H1 (cell line): ENCODE measurements at regions not wholly inside any gene's neighbourhood (a gene's known extent, or its start where the extent isn't known, plus 50 kb on each side); places are given as distances from the start of the nearest gene placed in this dataset.

Experiments
- CTCF ChIA-PET: fragments of 300-600 bp; sonication (Branson Sonifier 250); formaldehyde crosslinking; loops from one replicate; lab custom pipeline; 2021; ENCODE audit not compliant: partially characterized antibody; lab: Charles Lee
- POLR2A ChIA-PET: fragments of 300-600 bp; sonication (Branson Sonifier 250); formaldehyde crosslinking; loops from one replicate; lab custom pipeline; 2021; ENCODE audit warnings: inconsistent platforms; ENCODE audit not compliant: partially characterized antibody; lab: Charles Lee
- DNase-seq, 2 experiments: peaks; one replicate each; pipeline versions ENCODE4 v3.0.0 to v3.0.0-alpha.2; 2010 to 2022; ENCODE audit warnings: low spot score in 2 of 2, low read depth in 1 of 2, mixed read lengths in 1 of 2
- FAIRE-seq: peaks from 2 replicates; lab custom pipeline; 2011; peaks lifted over from hg19 to GRCh38; lab: Jason Lieb, UNC
- H2AFZ ChIP-seq: 2 replicates; pipeline ENCODE4 v1.8.1; 2012; ENCODE audit warnings: low read length, inconsistent platforms
- H2AK5ac ChIP-seq: 2 replicates; pipeline ENCODE4 v1.6.1; 2013; ENCODE audit warnings: low read depth, low read length
- H2BK120ac ChIP-seq: replicated peaks from 2 replicates; pipeline ENCODE3; 2013; ENCODE audit warnings: low read depth, low read length, inconsistent platforms
- H2BK12ac ChIP-seq: 2 replicates; pipeline ENCODE4 v1.6.1; 2013; ENCODE audit warnings: low read depth, low read length
- H2BK15ac ChIP-seq: 2 replicates; pipeline ENCODE4 v1.6.1; 2013; ENCODE audit warnings: low read length
- H2BK20ac ChIP-seq: 2 replicates; pipeline ENCODE4 v1.6.1; 2013; ENCODE audit warnings: low read length
- H2BK5ac ChIP-seq: 2 replicates; pipeline ENCODE4 v1.6.1; 2013; ENCODE audit warnings: low read depth, low read length
- H3K14ac ChIP-seq: 2 replicates; pipeline ENCODE4 v1.6.1; 2013; ENCODE audit warnings: inconsistent platforms; ENCODE audit not compliant: insufficient read length
- H3K18ac ChIP-seq: 2 replicates; pipeline ENCODE4 v1.6.1; 2013; ENCODE audit warnings: low read length; ENCODE audit errors: extremely low read depth
- H3K23ac ChIP-seq: 2 replicates; pipeline ENCODE4 v1.6.1; 2013; ENCODE audit warnings: inconsistent platforms; ENCODE audit not compliant: insufficient read length
- H3K23me2 ChIP-seq: 2 replicates; pipeline ENCODE4 v1.6.1; 2013; ENCODE audit warnings: low read depth, low read length
- H3K27ac ChIP-seq: 2 replicates; pipeline ENCODE4 v1.6.1; 2011; ENCODE audit warnings: low read depth, low read length, inconsistent platforms
- H3K27me3 ChIP-seq, 4 experiments: replicated peaks in 1 of 4; 1 replicate in 1 of 4; 2 replicates in 3 of 4; pipeline versions ENCODE4 v1.6.1 to v1.8.1; 2011 to 2013; ENCODE audit warnings: low read length in 3 of 4, mild to moderate bottlenecking in 3 of 4, inconsistent platforms in 2 of 4, mixed read lengths in 2 of 4, moderate library complexity in 1 of 4; ENCODE audit not compliant: control insufficient read depth in 3 of 4, insufficient read depth in 3 of 4; ENCODE audit errors: extremely low read depth in 1 of 4
- H3K36me3 ChIP-seq, 4 experiments: 2 replicates each; pipeline versions ENCODE4 v1.6.1 to v1.8.1; 2011 to 2013; ENCODE audit warnings: mild to moderate bottlenecking in 4 of 4, low read length in 3 of 4, moderate library complexity in 2 of 4, control low read depth in 1 of 4, inconsistent platforms in 1 of 4; ENCODE audit not compliant: insufficient read depth in 4 of 4, control insufficient read depth in 2 of 4
- H3K4ac ChIP-seq: replicated peaks from 2 replicates; pipeline ENCODE3; 2013; ENCODE audit warnings: low read length, low read depth, mixed read lengths, inconsistent platforms; ENCODE audit not compliant: insufficient read length
- H3K4me1 ChIP-seq, 4 experiments: replicated peaks in 1 of 4; 1 replicate in 1 of 4; 2 replicates in 3 of 4; pipeline versions ENCODE4 v1.6.1 to v1.8.1; 2011 to 2013; ENCODE audit warnings: low read length in 3 of 4, inconsistent platforms in 2 of 4, mixed read lengths in 1 of 4; ENCODE audit not compliant: insufficient read depth in 4 of 4, control insufficient read depth in 3 of 4
- H3K4me2 ChIP-seq, 2 experiments: 2 replicates each; pipeline versions ENCODE4 v1.6.1 to v1.8.1; 2011 to 2013; ENCODE audit warnings: low read depth in 2 of 2, low read length in 2 of 2, control low read depth in 1 of 2, inconsistent platforms in 1 of 2, mild to moderate bottlenecking in 1 of 2; ENCODE audit not compliant: insufficient read depth in 1 of 2
- H3K4me3 ChIP-seq, 4 experiments: fragments of 200-600, 300-600 bp in 1 of 4; sonication (generic), shearing (Covaris generic), sonication (Bioruptor Twin) in 1 of 4; 2 replicates each; pipeline versions ENCODE4 v1.5.1 to v1.8.1; 2011 to 2016; ENCODE audit warnings: low read length in 4 of 4, low read depth in 3 of 4, control low read depth in 2 of 4, inconsistent platforms in 2 of 4, mild to moderate bottlenecking in 2 of 4, mixed read lengths in 1 of 4, moderate library complexity in 1 of 4; ENCODE audit not compliant: insufficient read depth in 2 of 4; ENCODE audit errors: extremely low read depth in 1 of 4
- H3K56ac ChIP-seq: replicated peaks from 2 replicates; pipeline ENCODE3; 2013; ENCODE audit warnings: low read depth, mild to moderate bottlenecking, mixed read lengths, low read length, inconsistent platforms; ENCODE audit not compliant: insufficient read length
- H3K79me1 ChIP-seq: 2 replicates; pipeline ENCODE4 v1.6.1; 2013; ENCODE audit warnings: low read depth, low read length, control low read depth
- H3K79me2 ChIP-seq, 2 experiments: 2 replicates each; pipeline versions ENCODE4 v1.6.1 to v1.8.1; 2012 to 2013; ENCODE audit warnings: low read length in 2 of 2, mild to moderate bottlenecking in 2 of 2, inconsistent platforms in 1 of 2; ENCODE audit not compliant: insufficient read depth in 2 of 2, control insufficient read depth in 1 of 2
- H3K9ac ChIP-seq, 4 experiments: replicated peaks in 1 of 4; 1 replicate in 1 of 4; 2 replicates in 3 of 4; pipeline versions ENCODE4 v1.6.1 to v1.8.1; 2011 to 2013; ENCODE audit warnings: low read depth in 3 of 4, low read length in 3 of 4, control low read depth in 2 of 4, mild to moderate bottlenecking in 2 of 4, moderate library complexity in 2 of 4, inconsistent platforms in 1 of 4; ENCODE audit errors: extremely low read depth in 1 of 4
- H3K9me3 ChIP-seq, 2 experiments: 2 replicates each; pipeline versions ENCODE4 v1.6.1 to v1.8.1; 2012 to 2013; ENCODE audit warnings: mild to moderate bottlenecking in 2 of 2, moderate library complexity in 2 of 2, control low read depth in 1 of 2, inconsistent platforms in 1 of 2, low read depth in 1 of 2, low read length in 1 of 2, mixed read lengths in 1 of 2; ENCODE audit not compliant: insufficient read depth in 2 of 2
- H4K20me1 ChIP-seq, 2 experiments: replicated peaks in 1 of 2; 2 replicates each; pipeline versions ENCODE3 to v1.8.1; 2011 to 2013; ENCODE audit warnings: inconsistent platforms in 2 of 2, low read length in 2 of 2, mild to moderate bottlenecking in 1 of 2; ENCODE audit not compliant: insufficient read depth in 2 of 2, control insufficient read depth in 1 of 2
- H4K5ac ChIP-seq: 2 replicates; pipeline ENCODE4 v1.6.1; 2013; ENCODE audit warnings: low read length, low read depth, mixed read lengths, inconsistent platforms; ENCODE audit not compliant: insufficient read length
- H4K8ac ChIP-seq: 2 replicates; pipeline ENCODE4 v1.8.0; 2013; ENCODE audit warnings: mild to moderate bottlenecking, moderate library complexity, low read length, inconsistent platforms; ENCODE audit not compliant: insufficient read depth; ENCODE audit errors: extremely low read depth
- H4K91ac ChIP-seq: replicated peaks from 2 replicates; pipeline ENCODE3; 2013; ENCODE audit warnings: low read length, mixed read lengths, inconsistent platforms; ENCODE audit not compliant: insufficient read length
- BACH1 ChIP-seq: IDR thresholded peaks from 2 replicates; pipeline ENCODE4 v1.6.1; 2012; ENCODE audit warnings: low read length, improper control_type of control experiment
- EZH2 ChIP-seq: fragments of 200-600 bp; sonication (generic); IDR thresholded peaks from 2 replicates; pipeline ENCODE4 v1.7.1; 2012; ENCODE audit warnings: low read depth, mild to moderate bottlenecking, moderate library complexity, low read length, inconsistent platforms; ENCODE audit not compliant: severe bottlenecking
- FOSL1 ChIP-seq: IDR thresholded peaks from 2 replicates; pipeline ENCODE4 v1.6.1; 2011; ENCODE audit warnings: mild to moderate bottlenecking, low read depth, low read length, moderate library complexity; ENCODE audit not compliant: insufficient read depth
- GTF2F1 ChIP-seq: IDR thresholded peaks from 2 replicates; pipeline ENCODE4 v1.6.1; 2012; ENCODE audit warnings: low read depth, low read length, improper control_type of control experiment, borderline replicate concordance
- PHF8 ChIP-seq: fragments of 200-600 bp; sonication (generic); conservative IDR thresholded peaks from 2 replicates; pipeline ENCODE4 v1.7.1; 2012; ENCODE audit warnings: low read depth, mild to moderate bottlenecking, inconsistent platforms, low read length, moderate library complexity
- RAD21 ChIP-seq, 2 experiments: IDR thresholded peaks in 1 of 2; conservative IDR thresholded peaks in 1 of 2; 2 replicates each; pipeline ENCODE4 v1.6.1; 2011; ENCODE audit warnings: low read depth in 2 of 2, low read length in 2 of 2, improper control_type of control experiment in 1 of 2, inconsistent platforms in 1 of 2, mild to moderate bottlenecking in 1 of 2, moderate library complexity in 1 of 2
- SIX5 ChIP-seq: IDR thresholded peaks from 2 replicates; pipeline ENCODE4 v1.6.1; 2011; ENCODE audit warnings: mild to moderate bottlenecking, low read depth, low read length
- TBP ChIP-seq: IDR thresholded peaks from 2 replicates; pipeline ENCODE4 v1.6.1; 2011; ENCODE audit warnings: low read depth, low read length, improper control_type of control experiment
- TCF12 ChIP-seq: IDR thresholded peaks from 2 replicates; pipeline ENCODE4 v1.6.1; 2011; ENCODE audit warnings: low read depth, mild to moderate bottlenecking, low read length
- TEAD4 ChIP-seq: IDR thresholded peaks from 2 replicates; pipeline ENCODE4 v1.6.1; 2012; ENCODE audit warnings: low read depth, low read length, inconsistent platforms, mixed read lengths
- WGBS, 2 experiments: shearing (Covaris generic) in 1 of 2; methylation state at CpG; one replicate each; pipeline versions ENCODE4 v1.1.6 to v1.1.7; 2013 to 2015; ENCODE audit warnings: low lambda C conversion rate in 2 of 2, mixed read lengths in 2 of 2, inconsistent platforms in 1 of 2, low coverage in 1 of 2, missing lambda C conversion rate in 1 of 2; ENCODE audit not compliant: insufficient replicate concordance in 2 of 2, insufficient coverage in 1 of 2, insufficient read length in 1 of 2; ENCODE audit errors: extremely low coverage in 1 of 2, missing lambda C conversion rate in 1 of 2; 5-methylcytosine and 5-hydroxymethylcytosine counted together
- TF ChIP-seq, protein P1 (sequence below), 3 experiments: IDR thresholded peaks; 1 replicate in 2 of 3; 2 replicates in 1 of 3; pipeline versions ENCODE4 v1.5.1 to v1.6.1; 2011; ENCODE audit warnings: low read length in 3 of 3, mild to moderate bottlenecking in 3 of 3, inconsistent platforms in 2 of 3, low read depth in 1 of 3, moderate library complexity in 1 of 3; ENCODE audit not compliant: insufficient read depth in 1 of 3; ENCODE audit errors: control extremely low read depth in 1 of 3
- TF ChIP-seq, protein P2 (sequence below): IDR thresholded peaks from 2 replicates; pipeline ENCODE4 v1.6.1; 2012; ENCODE audit warnings: inconsistent platforms

DNA sequence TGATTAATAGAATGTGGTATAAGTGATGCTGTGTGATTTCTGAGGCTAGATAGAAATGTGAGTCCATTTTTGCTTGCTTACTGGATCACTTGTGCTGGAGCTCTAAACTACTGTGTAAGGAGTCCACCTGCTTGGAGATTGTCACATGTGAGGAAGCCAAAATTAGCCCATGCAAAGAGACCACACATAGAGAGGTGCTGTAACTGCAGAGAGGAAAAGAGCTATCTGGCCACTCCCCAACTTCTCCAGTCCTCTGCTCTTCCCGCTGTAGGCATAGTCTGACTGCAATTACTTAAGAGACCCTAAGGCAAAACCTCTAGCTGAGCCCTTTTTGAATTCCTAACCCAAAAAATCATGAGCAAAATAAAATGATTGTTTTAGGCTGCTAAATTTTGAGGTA lies 120.6 kb upstream of the FBXO11 start:
- Histone ChIP-seq H4K91ac (no peak overlapping the region), H3K23me2 (no peaks in the 10 kb centered on the region), H3K4me2 (no peak overlapping the region), H4K8ac (no peak overlapping the region), H2BK20ac (no peak overlapping the region), H3K36me3 (no peaks in the 10 kb centered on the region), H2AFZ (0 out of 2 replicates have a peak overlapping the region, but pooled peaks have one; percentile 9), H3K14ac (no peak overlapping the region), H3K9ac (no peak overlapping the region), H2BK15ac (no peak overlapping the region), H4K20me1 (no peaks in the 10 kb centered on the region), H2BK12ac (no peak overlapping the region), H3K56ac (no peak overlapping the region), H3K4me3 (no peak overlapping the region), H3K79me2 (no peaks in the 10 kb centered on the region), H3K27ac (no peak overlapping the region), H2BK120ac (no peak overlapping the region), H3K79me1 (no peaks in the 10 kb centered on the region), H3K18ac (no peak overlapping the region), H2AK5ac (no peak overlapping the region), H3K4ac (no peak overlapping the region), H3K9me3 (no peaks in the 10 kb centered on the region), H4K5ac (no peak overlapping the region), H3K27me3 (no peaks in the 10 kb centered on the region), H3K23ac (no peak overlapping the region), H2BK5ac (no peak overlapping the region), H3K4me1 (peaks cover 0 to 3% (median 0%) of the 10 kb centered on the region in 4 experiments; a peak in 1 of 7 replicates)
- DNase-seq, result no peak
- CTCF ChIA-PET, result interaction anchor here (1.6 to 3.1 kb wide), 2 partner anchors 10 to 54 kb away, joined by 3 to 17 read pairs; no protein-coding TSS in a partner anchor
- 92% methylated on average over 1 of the region's 1 CpG; no CpG with 5 or more reads in 1 of the 2 experiments for WGBS, 2 experiments
- FAIRE-seq, result no peak
- POLR2A ChIA-PET, result no interaction called here
- TF ChIP-seq TEAD4 (no peak), EZH2 (no peak), BACH1 (no peak), FOSL1 (no peak), TCF12 (no peak), GTF2F1 (no peak), SIX5 (no peak), TBP (no peak), PHF8 (no peak), RAD21 (IDR thresholded peaks at IDR 0.05 in 1 of 2, conservative IDR thresholded peaks at IDR 0.05 in 1 of 2; ENCODE audit: low read depth in 2 of 2, low read length in 2 of 2) (no peak)
- TF ChIP-seq, protein P1, sequence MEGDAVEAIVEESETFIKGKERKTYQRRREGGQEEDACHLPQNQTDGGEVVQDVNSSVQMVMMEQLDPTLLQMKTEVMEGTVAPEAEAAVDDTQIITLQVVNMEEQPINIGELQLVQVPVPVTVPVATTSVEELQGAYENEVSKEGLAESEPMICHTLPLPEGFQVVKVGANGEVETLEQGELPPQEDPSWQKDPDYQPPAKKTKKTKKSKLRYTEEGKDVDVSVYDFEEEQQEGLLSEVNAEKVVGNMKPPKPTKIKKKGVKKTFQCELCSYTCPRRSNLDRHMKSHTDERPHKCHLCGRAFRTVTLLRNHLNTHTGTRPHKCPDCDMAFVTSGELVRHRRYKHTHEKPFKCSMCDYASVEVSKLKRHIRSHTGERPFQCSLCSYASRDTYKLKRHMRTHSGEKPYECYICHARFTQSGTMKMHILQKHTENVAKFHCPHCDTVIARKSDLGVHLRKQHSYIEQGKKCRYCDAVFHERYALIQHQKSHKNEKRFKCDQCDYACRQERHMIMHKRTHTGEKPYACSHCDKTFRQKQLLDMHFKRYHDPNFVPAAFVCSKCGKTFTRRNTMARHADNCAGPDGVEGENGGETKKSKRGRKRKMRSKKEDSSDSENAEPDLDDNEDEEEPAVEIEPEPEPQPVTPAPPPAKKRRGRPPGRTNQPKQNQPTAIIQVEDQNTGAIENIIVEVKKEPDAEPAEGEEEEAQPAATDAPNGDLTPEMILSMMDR (IDR thresholded peaks at IDR 0.05; ENCODE audit: control extremely low read depth in 1 of 3, insufficient read depth in 1 of 3, low read depth in 1 of 3, low read length in 3 of 3), result no peak
- TF ChIP-seq, protein P2, sequence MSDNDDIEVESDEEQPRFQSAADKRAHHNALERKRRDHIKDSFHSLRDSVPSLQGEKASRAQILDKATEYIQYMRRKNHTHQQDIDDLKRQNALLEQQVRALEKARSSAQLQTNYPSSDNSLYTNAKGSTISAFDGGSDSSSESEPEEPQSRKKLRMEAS, result no peak
